ENCODE measurements at regions not wholly inside any gene's neighbourhood (a gene's known extent, or its start where the extent isn't known, plus 50 kb on each side); places are given as distances from the start of the nearest gene placed in this dataset.

DNA sequence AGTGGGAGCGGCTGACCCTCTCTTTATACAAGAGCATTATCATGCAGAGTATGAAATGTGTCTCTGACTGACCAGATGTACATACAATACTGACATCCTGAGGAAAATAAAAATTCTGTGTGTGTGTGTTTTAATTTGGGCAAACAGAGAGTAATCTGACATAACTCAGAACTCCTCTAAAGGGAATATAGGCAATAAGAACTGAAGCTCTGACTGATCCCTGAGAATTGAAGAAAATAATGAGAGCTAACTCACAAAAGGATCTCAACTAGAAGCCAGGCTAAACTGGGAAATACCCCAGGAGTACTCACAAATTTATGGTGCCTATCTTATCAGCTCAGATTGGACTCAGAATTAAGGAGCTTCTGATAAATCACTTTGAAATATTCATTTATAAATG, 539.9 kb downstream of the OLFM4 start:
- DNase-seq (ENCODE audit: low spot score): no peak
- Histone ChIP-seq H3K4me3 (ENCODE audit: low read depth, low read length, poor library complexity, severe bottlenecking) (no peak overlapping the region), H3K27me3 (replicated peaks; ENCODE audit: insufficient read depth, low read depth, low read length, poor library complexity) (no peaks in the 10 kb centered on the region), H3K36me3 (ENCODE audit: insufficient read depth, low read length, poor library complexity, severe bottlenecking) (no peaks in the 10 kb centered on the region), H3K9me3 (ENCODE audit: low read depth, low read length, poor library complexity, severe bottlenecking) (no peaks in the 10 kb centered on the region), H3K4me1 (ENCODE audit: insufficient read depth, low read length, poor library complexity, severe bottlenecking) (no peaks in the 10 kb centered on the region), H3K27ac (ENCODE audit: low read depth, low read length, poor library complexity, severe bottlenecking) (no peak overlapping the region)
- POLR2A ChIA-PET (ENCODE audit: low non-redundant PET): no interaction called here
- intact Hi-C loops (cut with micrococcal nuclease; ENCODE audit: unreplicated experiment): no loop called here
- TF ChIP-seq CTCF (conservative IDR thresholded peaks at IDR 0.05; ENCODE audit: low read depth, low read length) (no peak), EZH2 (IDR thresholded peaks at IDR 0.05; ENCODE audit: borderline replicate concordance, low read depth, low read length, poor library complexity, severe bottlenecking) (no peak)
- BruUV-seq (replicated peaks): no TSS peak
- CTCF ChIA-PET: no interaction called here

- intact Hi-C loops (cut with micrococcal nuclease; ENCODE audit: unreplicated experiment): no loop called here
- Histone ChIP-seq H3K27ac (ENCODE audit: low read depth, low read length, poor library complexity, severe bottlenecking) (no peak overlapping the region), H3K4me1 (ENCODE audit: insufficient read depth, low read length, poor library complexity, severe bottlenecking) (no peaks in the 10 kb centered on the region), H3K36me3 (ENCODE audit: insufficient read depth, low read length, poor library complexity, severe bottlenecking) (no peaks in the 10 kb centered on the region), H3K27me3 (replicated peaks; ENCODE audit: insufficient read depth, low read depth, low read length, poor library complexity) (no peaks in the 10 kb centered on the region), H3K9me3 (ENCODE audit: low read depth, low read length, poor library complexity, severe bottlenecking) (no peaks in the 10 kb centered on the region), H3K4me3 (ENCODE audit: low read depth, low read length, poor library complexity, severe bottlenecking) (no peak overlapping the region)
- BruUV-seq (replicated peaks): no TSS peak
- no peak for DNase-seq (ENCODE audit: low spot score)
- ChIA-PET POLR2A (ENCODE audit: low non-redundant PET) (no interaction called here), CTCF (no interaction called here)
- TF ChIP-seq EZH2 (IDR thresholded peaks at IDR 0.05; ENCODE audit: borderline replicate concordance, low read depth, low read length, poor library complexity, severe bottlenecking) (no peak), CTCF (conservative IDR thresholded peaks at IDR 0.05; ENCODE audit: low read depth, low read length) (no peak)
Observed at GRCh38 chr13:53569453-53569852, 540.8 kb downstream of the OLFM4 start.

DNA sequence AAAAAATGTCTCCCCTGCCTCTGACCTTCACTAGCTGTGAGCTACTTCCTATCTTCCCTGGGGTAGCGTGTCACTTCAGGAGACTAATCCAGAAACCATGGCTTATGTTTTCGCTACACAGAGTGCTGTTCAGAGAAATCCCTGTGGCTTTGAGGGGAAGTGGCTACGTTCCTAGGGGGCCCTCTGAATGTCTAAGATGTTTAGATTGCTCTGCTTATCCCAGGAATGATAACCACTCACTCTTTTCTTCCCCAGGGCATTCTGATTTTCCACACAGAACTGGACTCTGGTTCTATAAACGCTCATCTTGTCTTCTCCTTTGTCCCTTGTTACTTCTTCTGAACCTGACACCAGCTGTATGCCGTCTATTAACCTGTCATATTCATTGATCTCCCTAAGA, 572.5 kb downstream of the OLFM4 start:
- BruUV-seq (replicated peaks): no TSS peak
- POLR2A ChIA-PET (ENCODE audit: low non-redundant PET): no interaction called here

More for the DNA sequence above, 572.5 kb downstream of the OLFM4 start:
- no peaks in the 10 kb centered on the region for H3K4me1 ChIP-seq (ENCODE audit: insufficient read depth, low read length, poor library complexity, severe bottlenecking)
- TF ChIP-seq EZH2 (IDR thresholded peaks at IDR 0.05; ENCODE audit: borderline replicate concordance, low read depth, low read length, poor library complexity, severe bottlenecking) (no peak), CTCF (conservative IDR thresholded peaks at IDR 0.05; ENCODE audit: low read depth, low read length) (no peak)
- CTCF ChIA-PET: no interaction called here
- no peaks in the 10 kb centered on the region for H3K36me3 ChIP-seq (ENCODE audit: insufficient read depth, low read length, poor library complexity, severe bottlenecking)
- DNase-seq (ENCODE audit: low spot score): no peak
- H3K4me3 ChIP-seq (ENCODE audit: low read depth, low read length, poor library complexity, severe bottlenecking): no peak overlapping the region
- H3K9me3 ChIP-seq (ENCODE audit: low read depth, low read length, poor library complexity, severe bottlenecking): no peaks in the 10 kb centered on the region
- no peaks in the 10 kb centered on the region for H3K27me3 ChIP-seq (replicated peaks; ENCODE audit: insufficient read depth, low read depth, low read length, poor library complexity)
- no peak overlapping the region for H3K27ac ChIP-seq (ENCODE audit: low read depth, low read length, poor library complexity, severe bottlenecking)
- intact Hi-C loops (cut with micrococcal nuclease; ENCODE audit: unreplicated experiment): no loop called here

All from A673 (cell line).